ENCODE measurements at regions not wholly inside any gene's neighbourhood (a gene's known extent, or its start where the extent isn't known, plus 50 kb on each side); places are given as distances from the start of the nearest gene placed in this dataset.

DNA sequence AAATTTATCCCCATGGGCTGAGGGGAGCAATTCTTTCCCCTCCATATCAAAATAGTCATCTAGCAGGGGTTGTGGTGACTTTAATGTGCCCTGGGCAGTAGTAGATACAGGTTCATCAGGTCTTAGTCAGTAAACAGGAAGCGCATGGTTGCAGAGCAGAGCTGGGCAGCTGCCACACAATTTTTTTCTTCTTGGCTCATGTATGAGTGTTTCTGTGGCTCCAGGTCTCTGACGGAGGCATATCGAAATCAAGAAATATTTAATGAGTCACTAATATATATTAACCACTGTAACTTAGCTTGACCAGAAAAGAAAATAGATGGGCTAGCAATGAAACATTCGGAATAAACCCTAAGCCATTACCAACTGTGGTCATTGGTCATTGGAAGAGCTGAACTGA is 68.4 kb upstream of the UBL3 start:
- TF ChIP-seq CTCF (conservative IDR thresholded peaks at IDR 0.05; ENCODE audit: control insufficient read depth, insufficient read depth, low read depth, low read length) = no peak
- H3K4me3 ChIP-seq (ENCODE audit: control insufficient read depth, low read depth, low read length) = no peak overlapping the region
- DNase-seq (ENCODE audit: low read depth) = peak; percentile 96

DNA sequence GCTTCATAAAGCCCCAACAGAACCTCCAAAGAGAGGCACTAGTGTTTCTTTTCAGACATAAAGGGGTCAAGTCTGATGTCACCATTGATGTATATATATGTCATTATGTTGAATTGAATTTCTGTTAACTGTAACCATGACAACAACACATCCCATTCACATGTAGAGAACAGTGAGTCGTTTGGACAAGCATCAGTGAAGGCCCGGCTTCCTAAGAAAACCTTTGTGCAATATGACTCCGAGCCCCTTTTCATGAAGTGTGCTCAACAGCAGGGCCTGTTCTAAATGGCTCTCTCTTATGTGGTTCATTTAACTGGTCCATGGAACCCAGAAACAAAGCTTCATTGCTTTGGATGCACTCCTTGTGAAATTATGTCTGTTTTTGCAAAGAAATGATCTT is 67.2 kb upstream of the UBL3 start:
- H3K4me3 ChIP-seq (ENCODE audit: control insufficient read depth, low read depth, low read length) = no peak overlapping the region
- TF ChIP-seq CTCF (conservative IDR thresholded peaks at IDR 0.05; ENCODE audit: control insufficient read depth, insufficient read depth, low read depth, low read length) = no peak
- DNase-seq (ENCODE audit: low read depth) = peak; percentile 35

DNA sequence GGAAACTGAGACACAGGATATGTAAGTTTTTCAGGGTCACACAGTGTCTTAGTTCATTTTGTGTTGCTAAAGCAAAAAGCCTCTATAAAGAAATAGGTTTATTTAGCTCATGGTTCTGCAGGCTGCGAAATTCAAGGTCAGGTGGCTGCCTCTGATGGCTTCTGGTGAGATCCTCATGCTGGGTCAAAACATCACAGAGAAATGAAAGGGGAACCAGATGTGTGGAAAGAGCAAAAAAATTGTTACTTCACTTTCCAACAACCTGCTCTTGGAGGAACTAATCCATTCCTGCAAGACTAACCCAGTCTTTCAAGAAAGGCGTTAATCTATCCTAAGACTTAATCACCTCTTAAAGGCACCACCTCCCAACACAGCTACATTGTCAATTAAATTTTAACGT is 64.2 kb upstream of the UBL3 start:
- TF ChIP-seq CTCF (conservative IDR thresholded peaks at IDR 0.05; ENCODE audit: control insufficient read depth, insufficient read depth, low read depth, low read length) = no peak
- no peak overlapping the region for H3K4me3 ChIP-seq (ENCODE audit: control insufficient read depth, low read depth, low read length)
- DNase-seq (ENCODE audit: low read depth) = no peak

- no peak for TF ChIP-seq CTCF (conservative IDR thresholded peaks at IDR 0.05; ENCODE audit: control insufficient read depth, insufficient read depth, low read depth, low read length)
- no peak for DNase-seq (ENCODE audit: low read depth)
- no peak overlapping the region for H3K4me3 ChIP-seq (ENCODE audit: control insufficient read depth, low read depth, low read length)
These were observed 61.5 kb upstream of the UBL3 start for GRCh38 chr13:29911781-29912418.

- DNase-seq (ENCODE audit: low read depth) = peak; percentile 94
- TF ChIP-seq CTCF (conservative IDR thresholded peaks at IDR 0.05; ENCODE audit: control insufficient read depth, insufficient read depth, low read depth, low read length) = no peak
- H3K4me3 ChIP-seq (ENCODE audit: control insufficient read depth, low read depth, low read length) = no peak overlapping the region
These were observed 59.7 kb upstream of the UBL3 start for GRCh38 chr13:29909975-29910674.

DNA sequence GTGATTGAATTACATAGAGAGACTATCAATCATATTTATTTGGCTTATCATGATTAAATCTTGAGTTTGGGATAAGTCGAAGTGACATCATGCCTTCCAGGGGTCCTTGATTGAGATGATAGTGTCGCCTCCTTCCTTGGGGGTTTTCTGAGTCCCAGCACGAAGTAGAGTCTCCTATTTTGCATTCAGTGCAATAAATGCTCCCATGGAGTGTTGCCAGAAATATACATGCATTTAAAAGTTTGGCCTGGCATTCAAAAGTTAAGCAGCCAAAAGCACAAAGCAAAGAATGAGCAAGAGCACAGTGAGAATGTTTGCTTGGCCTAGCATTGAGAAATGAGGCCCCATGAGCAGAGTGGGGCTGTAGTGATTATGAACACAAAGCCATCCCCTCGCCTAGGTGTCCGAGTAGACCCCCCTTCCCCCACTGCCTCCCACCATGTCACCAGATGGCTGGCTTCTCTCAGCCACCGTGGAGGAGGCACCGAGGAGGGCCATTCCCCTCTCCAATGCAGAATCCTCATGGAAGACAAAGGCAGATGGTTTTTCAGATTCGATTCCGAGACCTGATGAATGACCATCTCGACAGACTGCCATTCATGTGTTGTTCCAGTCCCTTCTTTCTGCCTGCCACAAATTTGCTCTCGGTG is 58.8 kb upstream of the UBL3 start:
- H3K4me3 ChIP-seq (ENCODE audit: control insufficient read depth, low read depth, low read length) = no peak overlapping the region
- no peak for TF ChIP-seq CTCF (conservative IDR thresholded peaks at IDR 0.05; ENCODE audit: control insufficient read depth, insufficient read depth, low read depth, low read length)
- no peak for DNase-seq (ENCODE audit: low read depth)
